SK-N-SH treated with all-trans-retinoic acid at 6 μM for 48 hours (cell line): ENCODE measurements at regions not wholly inside any gene's neighbourhood (a gene's known extent, or its start where the extent isn't known, plus 50 kb on each side); places are given as distances from the start of the nearest gene placed in this dataset.

Experiments used
- ATAC-seq: fragments of 200-7000 bp; cut with Tn5 transposase; 3 replicates; pipeline ENCODE4 v1.9.1; 2020; ENCODE audit warnings: mild to moderate bottlenecking, moderate library complexity
- ARNTL ChIP-seq: fragments of 450-650 bp; formaldehyde crosslinking; IDR thresholded peaks from 2 replicates; pipeline ENCODE4 v1.5.0; 2020; ENCODE audit warnings: low read depth, mild to moderate bottlenecking, moderate library complexity, borderline replicate concordance
- ESRRG ChIP-seq: fragments of 250-450 bp; sonication (Bioruptor Pico); IDR thresholded peaks from 2 replicates; pipeline ENCODE4 v1.6.1; 2021; ENCODE audit warnings: mild to moderate bottlenecking
- OSR1 ChIP-seq: fragments of 250-450 bp; sonication (Bioruptor Pico); IDR thresholded peaks from 2 replicates; pipeline ENCODE4 v1.8.0; 2022; ENCODE audit warnings: moderate library complexity, mild to moderate bottlenecking, inconsistent platforms
- PATZ1 ChIP-seq: fragments of 250-450 bp; sonication (Bioruptor Pico); IDR thresholded peaks from 2 replicates; pipeline ENCODE4 v1.8.0; 2020; ENCODE audit warnings: mild to moderate bottlenecking, moderate library complexity, borderline replicate concordance
- PPARA ChIP-seq: fragments of 250-450 bp; sonication (Bioruptor Pico); IDR thresholded peaks from 2 replicates; pipeline ENCODE4 v1.5.0; 2020; ENCODE audit warnings: mild to moderate bottlenecking, borderline replicate concordance
- RARB ChIP-seq: fragments of 250-450 bp; sonication (Bioruptor Pico); IDR thresholded peaks from 2 replicates; pipeline ENCODE4 v1.8.0; 2021; ENCODE audit warnings: mild to moderate bottlenecking, moderate library complexity
- SNAI2 ChIP-seq: fragments of 250-450 bp; sonication (Bioruptor Pico); IDR thresholded peaks from 2 replicates; pipeline ENCODE4 v1.5.0; 2020; ENCODE audit warnings: mild to moderate bottlenecking, moderate library complexity
- TOX ChIP-seq: fragments of 250-450 bp; sonication (Bioruptor Pico); IDR thresholded peaks from 2 replicates; pipeline ENCODE4 v1.8.0; 2021; ENCODE audit warnings: mild to moderate bottlenecking, moderate library complexity, borderline replicate concordance
- TSHZ2 ChIP-seq: fragments of 250-450 bp; sonication (Bioruptor Pico); IDR thresholded peaks from 2 replicates; pipeline ENCODE4 v1.5.0; 2020; ENCODE audit warnings: mild to moderate bottlenecking, moderate library complexity
- ZC3H10 ChIP-seq: fragments of 250-450 bp; sonication (Bioruptor Pico); IDR thresholded peaks from 2 replicates; pipeline ENCODE4 v1.5.1; 2021; ENCODE audit warnings: mild to moderate bottlenecking, moderate library complexity
- ZFP3 ChIP-seq: fragments of 250-450 bp; sonication (Bioruptor Pico); IDR thresholded peaks from 2 replicates; pipeline ENCODE4 v1.5.0; 2020; ENCODE audit warnings: mild to moderate bottlenecking, moderate library complexity
- ZFP30 ChIP-seq: fragments of 450-650 bp; formaldehyde crosslinking; IDR thresholded peaks from 2 replicates; pipeline ENCODE4 v1.5.0; 2022; ENCODE audit warnings: mild to moderate bottlenecking, moderate library complexity
- ZNF565 ChIP-seq: fragments of 450-650 bp; formaldehyde crosslinking; conservative IDR thresholded peaks from 2 replicates; pipeline ENCODE4 v1.5.0; 2020; ENCODE audit warnings: low read depth, mild to moderate bottlenecking, moderate library complexity
- ZNF70 ChIP-seq: fragments of 450-650 bp; formaldehyde crosslinking; IDR thresholded peaks from 2 replicates; pipeline ENCODE4 v1.5.0; 2020; ENCODE audit warnings: mild to moderate bottlenecking, moderate library complexity
- ZNF8 ChIP-seq: fragments of 450-650 bp; formaldehyde crosslinking; IDR thresholded peaks from 2 replicates; pipeline ENCODE4 v1.5.0; 2020; ENCODE audit warnings: mild to moderate bottlenecking, moderate library complexity
- TF ChIP-seq, protein P1 (sequence below): fragments of 250-450 bp; sonication (Bioruptor Pico); IDR thresholded peaks from 2 replicates; pipeline ENCODE4 v1.8.0; 2021; ENCODE audit warnings: low read depth, mild to moderate bottlenecking, moderate library complexity, borderline replicate concordance

DNA sequence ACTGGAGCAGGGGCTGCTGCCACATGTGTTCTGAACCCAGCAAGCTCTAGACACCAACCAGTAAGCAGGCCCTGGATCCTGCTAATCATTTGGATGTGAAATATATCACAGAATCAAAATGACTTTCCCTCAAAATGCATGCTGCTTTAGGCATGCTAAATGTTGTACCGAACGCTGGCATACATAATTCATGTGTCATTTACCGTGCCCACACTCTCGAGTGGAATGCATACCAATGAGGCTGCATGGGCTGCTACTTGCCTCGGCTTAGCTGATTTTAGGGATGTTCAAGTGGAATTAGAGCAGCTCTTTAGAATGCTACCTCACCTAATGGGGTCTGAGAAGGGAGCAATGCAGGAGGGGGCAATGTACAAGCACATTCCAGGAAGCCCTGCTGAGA is 509.6 kb upstream of the RAB6C start:
- ATAC-seq, result no peak
- TF ChIP-seq PATZ1 (CRISPR knock-in tag), result no peak
- TF ChIP-seq SNAI2 (CRISPR knock-in tag), result no peak
- TF ChIP-seq TSHZ2 (CRISPR knock-in tag), result no peak
- TF ChIP-seq RARB, result no peak
- no peak for TF ChIP-seq OSR1 (CRISPR knock-in tag)
- TF ChIP-seq PPARA (CRISPR knock-in tag), result no peak
- no peak for TF ChIP-seq ZNF565 (CRISPR knock-in tag)

GRCh38 chr2:129478902-129479517 is 500.5 kb upstream of the RAB6C start:
- TF ChIP-seq ZFP30 (CRISPR knock-in tag) (no peak), ZFP3 (CRISPR knock-in tag) (no peak), PPARA (CRISPR knock-in tag) (no peak)
- no peak for ATAC-seq

GRCh38 chr2:129479892-129480291 is 499.6 kb upstream of the RAB6C start:
- TF ChIP-seq ARNTL (CRISPR knock-in tag) (no peak), ESRRG (no peak), PATZ1 (CRISPR knock-in tag) (no peak), TOX (no peak), ZC3H10 (no peak), SNAI2 (CRISPR knock-in tag) (no peak), ZNF8 (CRISPR knock-in tag) (no peak), ZNF70 (CRISPR knock-in tag) (no peak)
- TF ChIP-seq, protein P1, sequence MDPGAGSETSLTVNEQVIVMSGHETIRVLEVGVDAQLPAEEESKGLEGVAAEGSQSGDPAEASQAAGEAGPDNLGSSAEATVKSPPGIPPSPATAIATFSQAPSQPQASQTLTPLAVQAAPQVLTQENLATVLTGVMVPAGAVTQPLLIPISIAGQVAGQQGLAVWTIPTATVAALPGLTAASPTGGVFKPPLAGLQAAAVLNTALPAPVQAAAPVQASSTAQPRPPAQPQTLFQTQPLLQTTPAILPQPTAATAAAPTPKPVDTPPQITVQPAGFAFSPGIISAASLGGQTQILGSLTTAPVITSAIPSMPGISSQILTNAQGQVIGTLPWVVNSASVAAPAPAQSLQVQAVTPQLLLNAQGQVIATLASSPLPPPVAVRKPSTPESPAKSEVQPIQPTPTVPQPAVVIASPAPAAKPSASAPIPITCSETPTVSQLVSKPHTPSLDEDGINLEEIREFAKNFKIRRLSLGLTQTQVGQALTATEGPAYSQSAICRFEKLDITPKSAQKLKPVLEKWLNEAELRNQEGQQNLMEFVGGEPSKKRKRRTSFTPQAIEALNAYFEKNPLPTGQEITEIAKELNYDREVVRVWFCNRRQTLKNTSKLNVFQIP, result no peak
- ATAC-seq, result no peak

DNA sequence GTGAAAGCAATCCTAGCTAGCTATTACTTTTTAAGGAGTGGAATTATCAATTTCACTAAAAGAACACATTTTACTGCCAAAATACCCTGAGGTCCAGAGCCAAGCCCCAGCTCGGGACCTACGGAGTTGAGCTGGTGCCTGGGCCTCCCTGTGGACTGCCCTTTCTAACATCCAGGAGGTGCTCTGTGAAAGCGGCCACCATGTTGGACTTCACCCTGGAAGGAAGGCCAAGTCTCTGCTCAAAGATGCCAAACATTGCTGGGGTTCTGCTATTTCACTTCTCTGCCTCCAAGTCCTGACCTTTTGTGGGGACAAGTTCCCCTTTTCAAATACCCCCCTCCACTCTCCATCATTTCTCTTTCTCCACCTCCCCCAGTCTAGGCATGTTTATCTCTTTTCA is 498.7 kb upstream of the RAB6C start:
- no peak for ATAC-seq
- TF ChIP-seq ZFP30 (CRISPR knock-in tag), result no peak
- TF ChIP-seq PATZ1 (CRISPR knock-in tag), result no peak
